Islet precursor cell (in vitro differentiated cells): ENCODE measurements at regions not wholly inside any gene's neighbourhood (a gene's known extent, or its start where the extent isn't known, plus 50 kb on each side); places are given as distances from the start of the nearest gene placed in this dataset.
A peak's percentile ranks its signal among the peaks of the same experiment; 100 is the strongest.
"Not testable (repeated sequence)": the region's sequence is repeated elsewhere in the genome, so short reads cannot be mapped to it uniquely, and the experiment has no call there.

Experiments
- DNase-seq: peaks from one replicate; pipeline ENCODE4 v3.0.0-alpha.2; 2018

DNA sequence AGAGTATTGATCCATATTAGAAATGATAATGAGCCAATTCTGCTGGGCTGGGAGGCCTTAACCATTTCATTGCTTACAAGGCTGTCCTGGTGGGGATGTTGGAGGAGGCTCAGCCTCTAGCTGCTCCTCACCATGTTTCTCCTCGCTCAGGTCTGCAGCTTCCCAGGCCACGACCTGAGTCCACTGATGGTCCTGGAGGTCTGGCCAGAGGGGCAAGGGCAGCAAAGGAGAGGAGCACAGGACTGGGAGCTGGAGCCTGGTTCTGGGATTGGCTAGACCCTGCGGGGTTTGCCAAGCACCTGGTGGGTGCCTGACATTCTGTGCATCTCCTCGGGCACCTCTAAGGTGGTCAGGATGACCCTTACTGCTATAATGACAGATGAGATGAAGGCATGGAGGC lies 92.6 kb downstream of the KIF26A start:
- no peak for DNase-seq

DNA sequence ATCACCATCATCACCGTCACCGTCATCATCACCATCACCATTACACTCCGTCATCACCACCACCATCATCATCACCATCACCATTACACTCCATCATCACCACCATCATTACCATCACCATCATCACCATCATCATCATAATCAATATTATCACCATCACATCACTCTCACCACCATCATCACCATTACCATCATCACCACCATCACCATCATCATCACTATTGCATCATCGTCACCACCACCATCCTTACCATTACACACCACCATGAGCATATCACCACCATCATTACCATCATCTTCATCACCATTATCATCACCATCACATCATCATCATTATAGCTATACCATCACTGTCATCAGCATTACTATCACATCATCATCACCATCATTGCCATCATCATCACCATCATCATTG lies 93.7 kb downstream of the KIF26A start:
- DNase-seq: no peak

DNA sequence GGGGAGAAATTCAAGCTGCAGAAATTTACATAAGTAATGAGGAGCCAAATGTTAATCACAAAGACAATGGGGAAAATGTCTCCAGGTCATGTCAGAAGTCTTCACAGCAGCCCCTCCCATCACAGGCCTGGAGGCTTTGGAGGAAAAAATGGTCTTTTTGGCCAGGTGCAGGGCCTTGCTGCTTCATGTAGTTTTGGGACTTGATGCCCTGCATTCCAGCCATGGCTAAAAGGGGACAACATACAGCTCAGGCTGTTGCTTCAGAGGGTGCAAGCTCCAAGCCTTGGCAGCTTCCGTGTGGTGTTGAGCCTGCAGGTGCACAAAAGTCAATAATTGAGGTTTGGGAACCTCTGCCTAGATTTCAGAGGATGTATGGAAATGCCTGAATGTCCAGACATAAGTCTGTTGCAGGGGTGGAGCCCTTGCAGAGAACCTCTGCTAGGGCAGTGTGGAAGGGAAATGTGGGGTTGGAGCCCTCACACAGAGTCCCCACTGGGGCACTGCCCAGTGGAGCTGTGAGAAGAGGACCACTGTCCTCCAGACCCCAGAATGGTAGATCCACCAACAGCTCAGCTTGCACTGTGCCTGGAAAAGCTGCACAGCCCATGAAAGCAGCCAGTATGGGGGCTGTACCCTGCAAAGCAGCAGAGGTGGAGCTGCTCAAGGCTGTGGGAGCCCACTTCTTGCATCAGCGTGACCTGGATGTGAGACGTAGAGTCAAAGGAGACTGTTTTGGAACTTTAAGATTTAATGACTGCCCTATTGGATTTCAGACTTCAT lies 95.8 kb downstream of the KIF26A start:
- not testable (repeated sequence) for DNase-seq

DNA sequence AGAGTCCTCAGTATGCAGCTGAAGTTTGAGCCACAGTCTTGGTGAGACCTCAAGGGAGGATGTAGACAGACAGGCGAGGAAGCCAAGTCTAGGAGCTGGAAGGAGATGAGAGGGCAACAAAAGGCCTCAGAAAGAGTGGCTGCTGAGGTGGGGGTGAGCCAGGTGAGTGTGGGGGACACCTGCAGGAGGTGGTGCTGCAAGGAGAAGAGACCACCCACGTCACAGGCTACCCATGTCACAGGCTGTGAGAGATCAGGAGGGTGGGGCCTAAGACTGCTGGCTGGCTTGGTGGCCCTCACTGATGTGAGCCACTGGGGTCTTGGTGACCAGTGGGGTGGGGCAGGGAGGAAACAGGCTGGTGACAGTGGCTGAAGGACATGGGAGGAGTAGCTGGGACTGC lies 97.3 kb downstream of the KIF26A start:
- peak; percentile 14 for DNase-seq

DNA sequence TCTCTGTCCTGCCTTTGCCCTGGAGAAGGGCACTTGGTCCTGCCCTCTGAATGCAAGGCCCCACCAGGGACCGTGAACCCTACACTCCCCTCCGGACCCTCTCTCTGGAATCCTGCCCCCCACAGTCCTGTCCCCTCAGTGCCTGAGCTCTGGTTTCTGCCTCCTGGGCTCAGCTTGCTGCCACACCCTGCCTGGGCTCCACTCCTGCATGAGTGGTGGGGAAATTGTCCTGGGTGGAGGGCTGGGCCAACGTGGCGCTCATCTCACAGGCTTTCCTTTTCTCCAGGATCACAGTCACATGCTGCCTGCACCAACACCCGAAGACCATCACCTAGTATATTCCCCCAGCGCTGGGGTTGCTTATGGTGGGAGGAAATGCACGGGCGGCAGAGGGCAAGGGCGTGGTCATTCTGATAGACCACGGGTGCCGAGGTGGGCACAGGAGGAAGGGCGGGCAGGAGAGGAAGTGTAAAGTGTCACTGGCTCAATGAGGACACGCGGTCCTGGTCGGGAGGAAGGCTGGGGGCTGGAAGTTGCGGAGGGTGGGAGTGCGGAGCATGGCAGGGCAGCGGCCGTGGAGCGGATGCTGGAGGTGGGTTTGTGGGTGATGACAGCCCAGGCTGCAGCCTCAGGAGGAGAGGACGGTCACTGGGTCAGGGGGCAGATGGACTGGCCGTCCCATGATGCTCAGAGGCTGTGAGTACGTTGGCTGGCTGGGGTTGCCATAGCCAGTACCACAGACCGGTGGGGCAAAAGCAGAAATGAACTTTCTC lies 99.5 kb downstream of the KIF26A start:
- peak; percentile 32 for DNase-seq

DNA sequence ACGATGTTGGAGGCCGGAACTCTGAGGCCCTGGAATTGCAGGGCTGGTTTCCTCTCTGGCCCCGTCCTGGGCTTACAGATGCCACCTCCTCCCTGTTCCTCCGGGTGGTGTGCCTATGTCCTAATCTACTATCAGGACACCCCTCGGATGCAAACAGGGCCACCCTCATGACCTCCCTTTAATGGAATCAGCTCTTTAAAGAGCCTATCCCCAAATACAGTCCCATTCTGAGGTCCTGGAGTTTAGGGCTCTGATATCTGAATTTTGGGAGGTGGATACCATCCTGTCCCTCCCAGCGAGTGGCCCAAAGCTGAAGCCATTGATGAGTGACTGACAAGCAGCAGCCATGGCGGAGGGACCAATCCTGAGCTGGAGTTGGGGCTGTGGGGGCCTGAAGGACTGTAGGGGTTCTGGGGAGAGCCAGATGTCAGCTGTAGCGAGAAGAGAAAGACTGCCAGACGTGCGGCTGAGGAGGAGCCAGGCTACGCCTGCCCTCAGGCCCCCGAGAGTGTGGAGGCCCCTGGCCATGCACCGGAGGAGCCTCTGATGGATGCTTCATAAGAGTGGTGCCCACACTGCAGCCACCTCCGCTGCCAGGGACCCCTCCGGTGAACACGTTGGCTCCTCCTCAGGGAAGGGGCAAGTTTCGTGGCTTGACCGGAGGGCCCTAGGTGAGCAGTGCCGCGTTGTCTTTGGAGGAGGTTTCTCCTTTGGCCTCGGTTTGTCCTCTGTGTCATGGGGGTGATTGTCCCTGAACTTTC lies 100.2 kb downstream of the KIF26A start:
- DNase-seq: peak; percentile 28

DNA sequence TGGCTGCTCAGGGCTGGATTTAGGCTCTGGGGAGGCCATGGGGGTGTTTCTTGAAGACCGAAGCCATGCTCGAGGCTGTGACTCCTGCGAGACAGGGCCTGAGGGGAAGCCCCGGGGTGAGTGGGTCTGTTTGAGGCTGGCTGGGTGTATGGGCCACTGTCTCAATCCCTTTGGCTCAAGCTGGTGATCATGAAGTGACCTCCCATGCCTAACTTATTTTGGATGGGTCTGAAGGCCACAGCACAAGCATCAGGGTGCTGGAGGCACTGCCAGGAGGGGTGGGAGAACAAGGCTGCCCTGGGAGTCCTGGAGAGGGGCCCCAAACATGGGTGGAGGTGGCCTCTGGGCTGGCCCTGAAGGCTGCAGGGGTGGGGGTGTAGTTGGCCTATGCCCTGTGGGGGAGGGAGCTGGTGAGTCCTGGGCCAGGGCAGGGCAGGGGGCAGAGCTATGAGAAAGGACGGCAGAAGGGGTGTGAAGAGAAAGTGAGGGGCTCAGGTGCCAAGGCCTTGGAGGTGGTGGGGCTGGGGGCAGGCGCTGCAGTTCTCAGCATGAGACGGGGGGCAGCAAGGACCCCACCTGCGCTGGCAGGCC lies 100.9 kb downstream of the KIF26A start:
- DNase-seq: peak; percentile 43

DNA sequence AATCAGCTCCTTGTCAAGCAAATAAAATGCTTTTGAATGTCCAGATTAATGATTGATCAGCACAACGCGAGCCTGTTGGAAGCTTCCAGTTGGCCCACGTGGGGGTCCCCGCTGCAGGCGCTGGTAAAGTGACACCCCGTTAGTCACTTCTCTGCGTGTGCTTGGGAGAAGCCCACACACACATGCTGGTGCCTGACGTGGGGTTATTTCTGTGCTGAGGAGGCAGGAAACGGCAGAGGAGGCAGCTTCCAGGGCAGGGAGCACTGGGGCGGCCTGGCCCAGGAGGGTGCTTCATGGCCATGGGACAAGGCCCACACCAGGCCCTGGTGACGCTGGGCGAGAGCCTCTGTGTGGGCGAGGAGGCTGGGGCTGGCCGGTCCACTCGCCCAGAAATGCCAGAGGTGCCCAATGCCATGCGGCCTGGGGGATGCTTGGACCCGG lies 101.5 kb downstream of the KIF26A start:
- peak; percentile 41 for DNase-seq

DNA sequence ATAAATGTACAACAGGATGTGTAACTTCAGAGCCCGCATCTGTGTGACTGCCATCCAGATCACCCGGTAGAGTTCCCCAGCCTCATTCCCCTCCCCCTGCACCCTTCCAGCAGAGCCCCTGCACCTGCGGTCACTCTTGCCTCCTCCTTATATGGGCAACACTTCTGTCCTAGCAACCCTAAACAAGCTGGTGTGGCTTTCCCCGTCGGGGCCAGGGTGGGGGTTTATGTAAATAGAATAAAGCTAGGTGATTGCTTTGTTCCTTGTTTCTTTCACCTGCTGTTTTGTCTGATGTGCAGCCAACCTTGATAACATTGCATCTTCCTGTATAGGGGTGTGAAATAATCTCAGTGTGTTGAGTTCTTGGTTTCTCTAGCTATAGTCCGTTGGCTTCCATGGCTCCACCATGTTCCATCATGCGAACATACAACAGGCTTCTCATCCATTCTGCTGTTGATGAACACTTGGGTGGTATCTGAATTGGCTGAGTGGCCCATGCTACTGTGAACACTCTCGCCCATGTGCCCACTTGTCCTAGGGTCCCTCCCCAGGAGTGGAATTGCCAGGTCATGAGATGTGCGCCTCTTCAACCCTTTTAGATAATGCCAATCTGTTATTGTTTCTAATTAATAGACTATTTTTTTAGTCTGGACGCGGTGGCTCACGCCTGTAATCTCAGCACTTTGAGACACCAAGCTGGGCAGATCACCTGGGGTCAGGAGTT lies 102.2 kb downstream of the KIF26A start:
- DNase-seq: peak; percentile 13

DNA sequence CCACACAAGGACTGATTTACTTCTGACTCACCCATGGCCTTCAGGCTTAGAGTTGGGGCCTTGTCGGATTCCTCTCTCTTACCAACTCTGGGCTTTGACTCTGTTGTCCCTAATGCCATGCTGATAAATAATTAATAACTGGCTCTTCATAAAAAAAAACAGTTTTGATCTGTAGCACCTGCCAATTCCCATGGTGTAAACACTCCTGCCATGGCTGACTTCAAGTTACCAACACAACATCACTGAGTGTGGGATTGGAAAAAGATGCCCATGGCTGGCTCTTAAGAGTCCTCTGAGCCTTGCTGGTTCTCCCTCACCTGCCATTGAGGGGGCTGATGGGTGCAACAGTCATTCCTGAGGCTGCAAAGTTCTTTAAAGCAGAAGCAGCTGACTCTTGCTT lies 104.8 kb downstream of the KIF26A start:
- DNase-seq: peak; percentile 1

DNA sequence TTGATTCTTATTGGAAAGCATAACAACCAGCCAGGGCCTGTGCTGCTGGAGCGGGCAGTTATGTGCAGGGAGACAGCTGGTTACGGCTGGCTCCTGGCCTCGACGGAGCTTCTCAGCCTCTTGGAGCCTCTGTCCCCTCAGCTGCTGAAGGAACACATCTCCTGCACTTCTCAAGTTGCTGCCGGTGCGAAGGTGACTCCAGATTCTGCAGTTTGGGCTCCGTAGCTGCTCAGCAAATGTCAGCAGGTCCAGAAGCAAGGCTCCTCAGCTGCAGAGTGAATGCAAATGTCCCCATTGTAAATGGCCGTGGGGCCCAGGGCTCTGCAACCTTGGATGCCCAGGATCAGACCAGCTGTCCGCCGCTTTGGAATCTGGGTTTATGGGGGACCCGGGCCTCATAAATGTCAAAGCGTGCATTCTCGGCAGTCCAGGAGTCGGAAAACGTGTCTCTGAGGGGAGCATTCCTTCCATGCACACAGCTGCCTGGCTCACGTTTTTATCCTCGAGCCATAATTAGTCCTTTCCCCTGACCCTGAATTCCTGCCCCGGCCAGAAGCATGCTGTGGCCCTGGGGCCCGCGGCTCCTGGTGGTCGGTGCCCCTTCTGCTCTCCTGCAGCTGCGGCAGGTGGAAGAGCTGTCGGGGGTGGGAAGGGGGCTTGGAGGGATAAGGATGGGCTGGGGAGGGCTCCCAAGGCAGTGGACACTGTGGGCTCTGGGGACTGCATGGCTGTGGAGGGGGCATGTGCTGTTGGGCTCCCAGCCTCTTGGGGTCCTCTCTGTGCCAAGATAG lies 106.0 kb downstream of the KIF26A start:
- peak; percentile 32 for DNase-seq

DNA sequence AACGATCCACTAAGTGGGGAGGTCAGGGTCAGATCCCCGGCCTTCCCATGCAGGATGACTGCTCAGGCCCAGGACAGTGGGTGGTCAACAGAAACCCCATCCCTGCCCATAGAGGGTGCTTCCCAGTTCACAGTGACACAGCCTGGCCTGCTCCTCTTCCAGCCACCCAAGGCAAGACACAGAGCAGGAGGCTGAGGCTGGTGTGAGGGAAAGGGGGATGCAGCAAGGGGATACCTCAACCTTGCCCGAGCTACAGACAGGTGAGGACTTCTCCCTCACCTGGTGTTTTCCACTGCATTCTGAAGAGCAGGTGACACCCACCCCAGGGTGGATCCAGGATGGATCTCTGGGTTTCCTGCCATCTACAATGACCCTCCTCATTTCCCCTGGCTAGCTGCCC lies 106.7 kb downstream of the KIF26A start:
- DNase-seq: peak; percentile 40

DNA sequence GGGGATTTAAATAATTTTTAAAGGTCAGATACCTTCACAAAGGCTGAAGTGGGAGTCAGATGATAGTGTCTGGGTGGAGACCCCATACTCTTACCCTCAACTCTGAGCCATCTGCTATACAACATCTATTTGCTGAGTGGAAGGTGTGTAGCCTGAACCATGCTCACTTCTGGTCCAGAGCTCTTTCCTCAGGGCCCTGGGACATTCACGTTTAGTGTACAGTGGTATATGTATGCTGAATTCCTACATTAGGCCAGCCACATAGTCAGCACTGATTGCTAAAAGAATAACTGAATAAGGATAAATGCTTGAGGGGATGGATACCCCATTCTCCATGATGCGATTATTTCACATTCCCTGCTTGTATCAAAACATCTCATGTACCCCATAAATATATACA lies 107.3 kb downstream of the KIF26A start:
- peak; percentile 6 for DNase-seq

DNA sequence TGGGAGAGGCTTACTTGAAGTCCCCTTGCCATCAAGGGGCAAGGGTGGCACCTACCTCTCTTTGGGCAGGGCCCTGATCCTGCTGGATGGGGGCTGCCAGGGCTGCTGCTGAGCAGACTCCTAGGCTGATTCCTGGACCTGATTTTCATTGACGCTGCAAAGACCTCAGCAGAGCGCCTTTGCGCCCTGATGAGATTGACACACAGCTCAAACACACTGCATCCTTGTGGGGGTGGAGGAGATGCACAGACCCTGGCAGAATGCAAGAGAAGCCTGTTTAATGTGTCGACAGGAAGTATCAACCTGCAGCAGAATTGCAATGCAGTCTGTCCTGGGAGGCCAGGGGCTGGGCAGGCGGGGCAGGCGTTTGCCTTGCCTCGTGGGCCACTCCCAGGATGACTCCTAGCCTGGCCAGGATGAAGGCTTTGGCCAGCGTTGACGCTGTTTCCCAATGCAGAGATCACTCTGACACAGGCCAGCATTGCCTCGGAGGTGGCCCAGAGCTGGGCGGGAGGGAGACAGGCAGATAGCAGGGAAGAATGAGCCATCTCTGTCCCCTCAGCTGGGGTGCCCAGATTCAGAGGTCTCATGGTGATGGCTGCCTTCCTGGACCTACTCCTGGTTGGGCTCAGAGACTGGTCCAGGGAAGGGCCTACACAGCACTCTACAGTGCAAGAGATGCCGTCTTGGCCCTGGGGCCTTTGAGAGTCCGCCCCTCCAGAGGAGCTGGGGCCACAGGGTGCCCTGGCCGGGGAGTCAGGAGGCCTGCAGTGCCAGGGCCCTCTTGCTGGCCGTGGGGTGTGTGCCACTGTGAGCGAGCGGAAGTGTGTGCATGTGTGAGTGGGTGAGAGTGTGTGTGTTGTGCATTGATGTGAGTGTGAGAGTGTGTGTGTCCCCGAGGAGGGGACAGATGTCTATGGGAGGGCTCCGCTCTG lies 108.3 kb downstream of the KIF26A start:
- peak; percentile 49 for DNase-seq

DNA sequence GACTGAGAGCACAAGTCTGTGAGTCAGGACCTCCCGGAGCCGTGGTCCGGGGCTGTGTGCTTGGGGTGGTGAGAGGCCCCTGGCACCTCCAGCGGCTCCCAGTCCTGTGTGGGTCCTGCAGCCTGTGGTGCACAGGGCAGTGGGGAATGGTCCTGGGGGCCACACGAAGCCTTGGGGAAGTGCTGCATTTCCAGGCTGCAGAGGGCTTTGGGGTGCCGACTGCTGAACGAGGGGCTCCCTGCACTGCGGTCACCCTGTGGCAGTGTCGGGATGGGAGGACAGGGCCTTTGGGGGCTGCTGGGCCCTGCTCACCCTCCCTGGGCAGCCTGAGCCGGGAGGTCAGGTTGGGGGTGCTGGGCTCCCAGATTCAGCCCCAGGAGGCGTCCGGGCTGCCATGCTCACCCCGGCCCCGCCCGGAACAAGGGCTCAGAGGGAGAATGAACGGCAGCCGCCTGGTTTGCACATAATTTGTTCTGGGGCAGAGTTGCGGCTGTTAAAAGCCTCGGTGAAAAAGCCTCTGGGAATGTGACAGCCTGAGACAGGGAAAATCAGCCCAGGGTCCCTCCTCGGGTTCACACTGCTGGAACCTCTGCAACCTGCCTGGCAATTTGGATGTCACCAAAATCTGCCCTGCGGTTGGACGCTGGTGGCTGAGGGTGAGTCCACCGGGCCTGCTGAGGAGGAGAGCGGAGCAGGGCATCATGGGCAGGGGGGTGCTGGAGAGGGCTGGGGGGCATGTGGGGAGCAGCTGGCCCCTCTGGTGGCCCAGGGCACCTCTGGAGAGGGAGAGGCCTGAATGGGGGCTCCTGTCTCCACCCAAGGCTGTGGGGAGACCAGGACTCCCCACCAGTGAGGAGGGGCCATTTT lies 109.2 kb downstream of the KIF26A start:
- no peak for DNase-seq

DNA sequence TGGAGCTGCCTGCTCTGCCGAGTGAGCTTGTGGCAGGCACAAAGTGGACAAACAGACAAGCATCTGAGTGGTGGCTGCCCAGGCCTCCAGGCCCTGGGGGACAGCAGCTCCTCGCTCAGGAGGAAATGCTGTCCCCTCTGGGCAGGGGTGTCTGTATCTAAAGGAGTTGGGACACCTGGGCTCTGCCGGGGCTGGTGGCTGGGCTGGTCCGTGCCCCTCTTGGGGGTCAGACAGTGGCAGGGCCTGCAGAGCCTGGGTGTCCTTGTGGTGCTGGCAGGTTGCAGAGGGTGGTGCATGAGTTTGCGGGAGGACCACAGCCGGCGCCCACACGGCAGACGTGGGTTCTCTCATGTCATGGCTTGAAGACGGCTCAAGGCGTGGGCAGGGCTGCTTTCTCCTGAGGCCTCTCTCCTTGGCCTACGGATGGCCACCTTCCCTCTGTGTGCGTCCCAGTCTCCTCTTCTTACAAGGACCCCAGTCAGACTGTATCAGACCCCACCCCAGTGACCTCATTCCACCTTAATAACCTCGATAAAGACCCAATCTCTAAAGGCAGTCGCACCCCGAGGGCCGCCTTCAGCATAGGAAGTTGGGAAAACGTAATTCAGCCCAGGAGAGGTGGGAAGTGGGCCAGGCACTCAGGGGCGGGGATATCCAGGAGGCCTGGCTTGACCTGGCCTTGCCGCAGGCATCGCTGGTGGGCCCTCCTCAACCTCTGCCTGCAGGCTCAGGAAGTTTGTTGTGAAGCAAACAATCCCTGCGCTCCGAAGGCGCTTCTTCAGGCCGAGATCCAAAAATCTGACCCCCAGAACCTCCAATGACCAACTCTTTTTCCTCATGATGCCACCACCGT lies 110.0 kb downstream of the KIF26A start:
- peak; percentile 48 for DNase-seq

DNA sequence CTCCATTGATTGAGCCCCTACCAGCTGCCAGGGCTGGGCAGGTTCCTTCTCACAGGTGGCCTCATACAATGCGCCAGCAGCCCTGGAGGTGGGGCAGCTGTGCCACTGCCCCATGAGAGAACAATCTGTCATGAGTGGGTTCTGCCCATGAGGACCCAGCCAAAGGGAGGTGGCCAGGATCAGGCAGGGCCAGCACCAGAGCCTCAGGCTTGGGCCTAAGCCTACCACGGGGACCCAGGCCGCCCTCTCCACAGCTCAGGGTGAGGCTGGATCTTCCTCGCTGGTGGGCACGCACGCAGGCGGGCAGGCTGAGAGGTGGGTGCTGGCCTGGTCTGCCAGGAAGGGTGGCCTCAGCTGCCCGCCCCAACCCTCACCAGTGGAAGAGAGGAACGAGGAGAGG lies 110.7 kb downstream of the KIF26A start:
- peak; percentile 35 for DNase-seq

DNA sequence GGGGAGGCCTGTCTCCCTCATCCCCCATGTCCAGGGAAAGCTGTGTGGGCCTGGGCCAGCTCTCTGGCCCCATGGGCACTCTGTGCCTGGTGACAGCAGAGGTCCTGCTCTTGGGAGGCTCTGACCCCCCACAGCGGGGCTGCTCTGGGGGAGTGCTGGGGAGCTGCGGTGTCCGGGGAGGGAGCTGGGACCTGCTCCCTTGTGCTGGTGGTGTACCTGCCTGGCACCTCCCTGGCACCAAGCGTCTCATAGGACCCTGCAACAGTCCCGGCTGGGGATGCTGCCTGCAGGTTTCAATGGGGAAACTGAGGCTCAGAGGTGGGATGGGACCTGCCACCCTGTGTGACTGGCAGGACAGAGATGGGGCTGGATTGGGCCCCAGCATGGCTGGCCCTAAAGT lies 111.3 kb downstream of the KIF26A start:
- peak; percentile 39 for DNase-seq
